Aorta (tissue), 5 donors: ENCODE measurements at regions not wholly inside any gene's neighbourhood (a gene's known extent, or its start where the extent isn't known, plus 50 kb on each side); places are given as distances from the start of the nearest gene placed in this dataset.
"Not testable (repeated sequence)": the region's sequence is repeated elsewhere in the genome, so short reads cannot be mapped to it uniquely, and the experiment has no call there.

Source experiments
- ATAC-seq: fragments of 200-7000 bp; cut with Tn5 transposase; one replicate; pipeline ENCODE4 v1.9.1; 2022; ENCODE audit warnings: moderate library complexity; ENCODE audit not compliant: low FRiP score
- DNase-seq, 2 donors: peaks; one replicate each; pipeline ENCODE4 v3.0.0-alpha.2; 2020
- H3K27ac ChIP-seq, 2 donors: one replicate each; pipeline ENCODE4 v1.5.1; 2013; ENCODE audit warnings: low read length in 2 of 2, mild to moderate bottlenecking in 2 of 2, moderate library complexity in 2 of 2, control low read depth in 1 of 2, inconsistent platforms in 1 of 2, low read depth in 1 of 2
- H3K27me3 ChIP-seq, 2 donors: one replicate each; pipeline ENCODE4 v1.6.1; 2013; ENCODE audit warnings: control low read depth in 1 of 2, low read length in 1 of 2, mild to moderate bottlenecking in 1 of 2, moderate library complexity in 1 of 2; ENCODE audit not compliant: insufficient read depth in 2 of 2, control insufficient read depth in 1 of 2
- H3K36me3 ChIP-seq, 2 donors: one replicate each; pipeline ENCODE4 v1.6.1; 2013; ENCODE audit warnings: control low read depth in 1 of 2, low read length in 1 of 2, mild to moderate bottlenecking in 1 of 2; ENCODE audit not compliant: insufficient read depth in 2 of 2, control insufficient read depth in 1 of 2
- H3K4me1 ChIP-seq, 2 donors: one replicate each; pipeline ENCODE4 v1.6.1; 2013; ENCODE audit warnings: low read length in 2 of 2, control low read depth in 1 of 2, mild to moderate bottlenecking in 1 of 2, moderate library complexity in 1 of 2; ENCODE audit not compliant: insufficient read depth in 2 of 2, control insufficient read depth in 1 of 2
- H3K4me3 ChIP-seq, 2 donors: one replicate each; pipeline ENCODE4 v1.5.1; 2013; ENCODE audit warnings: low read length in 2 of 2, control low read depth in 1 of 2, mild to moderate bottlenecking in 1 of 2
- H3K9me3 ChIP-seq: one replicate; pipeline ENCODE4 v1.6.1; 2013; ENCODE audit warnings: mild to moderate bottlenecking, low read length; ENCODE audit not compliant: control insufficient read depth
- WGBS, 2 donors: extraction: QIAGEN DNeasy Blood & Tissue Kit; methylation state at CpG; one replicate each; pipeline ENCODE4 v1.1.7; 2013; 5-methylcytosine and 5-hydroxymethylcytosine counted together
- intact Hi-C, 2 donors: fragments of 100-400 bp; cut with DNase I; formaldehyde crosslinking; loops; one replicate each; pipeline versions ENCODE4 v1.14.2 to v1.15.0; 2022
- donor health status: healthy with polysubstance abuse.
- donor health status: Bipolar disorder and iron deficiency.
- donor health status: DM: no; HTN: no; CAD: no.
- donor health status: DM: no; HTN: no; CAD: no.
- donor health status: DM: yes; HTN: yes; CAD: no.

DNA sequence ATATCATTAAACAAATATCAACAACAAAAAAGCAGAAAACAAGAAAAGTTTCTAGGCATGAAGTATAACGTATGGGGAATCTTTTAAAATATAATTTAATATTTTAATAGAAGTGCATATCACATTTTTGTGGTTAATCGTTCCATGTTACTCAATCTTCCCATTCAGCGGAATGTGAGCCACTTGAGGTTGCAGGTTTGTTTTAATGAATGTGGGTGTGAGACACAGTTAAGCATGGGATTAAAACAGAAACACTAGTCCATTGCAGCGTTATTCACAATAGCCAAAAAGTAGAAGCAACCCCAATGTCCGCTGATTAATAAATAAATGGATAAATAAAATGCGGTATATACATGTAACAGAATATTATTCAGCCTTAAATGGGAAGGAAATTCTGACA is 146.0 kb downstream of the NDFIP2 start:
- H3K27ac ChIP-seq: no peak overlapping the region
- no peaks in the 10 kb centered on the region for H3K9me3 ChIP-seq
- peaks cover 0 to 2% of the 10 kb centered on the region in 2 donors for H3K4me1 ChIP-seq
- DNase-seq (no peak), ATAC-seq (no peak)
- H3K36me3 ChIP-seq: no peaks in the 10 kb centered on the region
- WGBS, 2 donors: 94 to 96% methylated on average over 6 of the region's 6 CpGs
- H3K4me3 ChIP-seq: no peak overlapping the region
- intact Hi-C loops: no loop called here
- peaks cover 0 to 2% of the 10 kb centered on the region in 2 donors for H3K27me3 ChIP-seq

DNA sequence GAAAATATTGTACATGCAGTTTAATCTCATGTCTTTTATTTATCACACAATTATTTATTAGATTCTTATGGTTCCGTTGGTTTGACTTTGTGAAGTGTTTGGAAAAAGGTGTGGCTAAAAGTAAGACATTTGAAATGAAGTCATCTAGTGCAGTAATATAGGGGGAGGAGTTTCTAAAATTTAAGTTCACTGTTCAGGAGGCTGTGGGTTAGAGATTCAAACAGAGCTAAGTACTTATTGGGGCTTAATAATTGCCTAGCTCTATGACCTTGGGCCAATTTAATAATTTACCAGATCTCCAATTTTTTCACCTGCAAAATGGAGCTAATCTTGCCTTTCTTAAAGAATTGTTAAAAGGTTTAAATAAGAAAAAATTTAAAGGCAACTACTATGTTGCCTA is 144.6 kb downstream of the NDFIP2 start:
- Histone ChIP-seq H3K27ac (no peak overlapping the region), H3K4me3 (no peak overlapping the region), H3K9me3 (no peaks in the 10 kb centered on the region), H3K27me3 (peaks cover 0 to 2% of the 10 kb centered on the region in 2 donors), H3K36me3 (no peaks in the 10 kb centered on the region), H3K4me1 (no peaks in the 10 kb centered on the region)
- DNase-seq (no peak), ATAC-seq (no peak)
- intact Hi-C loops: no loop called here
- 86 to 91% methylated on average over 1 of the region's 1 CpG for WGBS, 2 donors

- Histone ChIP-seq H3K27ac (no peak overlapping the region), H3K27me3 (peaks cover 0 to 2% of the 10 kb centered on the region in 2 donors), H3K9me3 (no peaks in the 10 kb centered on the region), H3K4me1 (no peaks in the 10 kb centered on the region), H3K4me3 (no peak overlapping the region), H3K36me3 (no peaks in the 10 kb centered on the region)
- no peak for ATAC-seq
- 94 to 96% methylated on average over 2 of the region's 2 CpGs for WGBS, 2 donors
- intact Hi-C loops: no loop called here
- DNase-seq: no peak
These were observed 140.9 kb downstream of the NDFIP2 start for GRCh38 chr13:79621902-79622301.

DNA sequence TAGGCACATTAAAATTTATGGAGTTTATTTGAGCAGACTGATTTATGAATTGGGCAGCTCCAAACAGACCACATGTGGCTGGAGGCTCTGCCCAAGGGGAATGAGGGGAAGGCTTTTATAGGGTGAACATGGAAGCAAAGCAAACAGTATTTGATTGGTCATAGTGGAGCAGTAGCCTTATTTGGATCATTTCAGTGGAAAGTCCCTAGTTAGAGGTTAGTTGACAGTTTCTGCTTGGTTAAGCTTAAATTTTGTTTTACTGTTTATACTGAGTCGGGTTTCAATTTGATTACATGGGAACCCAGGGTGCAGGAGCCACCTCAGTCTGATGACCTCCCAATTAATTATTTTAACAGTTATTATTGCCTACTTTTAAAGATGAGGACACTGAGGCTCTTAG is 140.5 kb downstream of the NDFIP2 start:
- ATAC-seq (no peak), DNase-seq (no peak)
- H3K36me3 ChIP-seq: no peaks in the 10 kb centered on the region
- peaks cover 0 to 2% of the 10 kb centered on the region in 2 donors for H3K27me3 ChIP-seq
- H3K27ac ChIP-seq: no peak overlapping the region
- 77 to 88% methylated on average over 1 of the region's 1 CpG for WGBS, 2 donors
- intact Hi-C loops: no loop called here
- no peaks in the 10 kb centered on the region for H3K4me1 ChIP-seq
- no peak overlapping the region for H3K4me3 ChIP-seq
- H3K9me3 ChIP-seq: no peaks in the 10 kb centered on the region

DNA sequence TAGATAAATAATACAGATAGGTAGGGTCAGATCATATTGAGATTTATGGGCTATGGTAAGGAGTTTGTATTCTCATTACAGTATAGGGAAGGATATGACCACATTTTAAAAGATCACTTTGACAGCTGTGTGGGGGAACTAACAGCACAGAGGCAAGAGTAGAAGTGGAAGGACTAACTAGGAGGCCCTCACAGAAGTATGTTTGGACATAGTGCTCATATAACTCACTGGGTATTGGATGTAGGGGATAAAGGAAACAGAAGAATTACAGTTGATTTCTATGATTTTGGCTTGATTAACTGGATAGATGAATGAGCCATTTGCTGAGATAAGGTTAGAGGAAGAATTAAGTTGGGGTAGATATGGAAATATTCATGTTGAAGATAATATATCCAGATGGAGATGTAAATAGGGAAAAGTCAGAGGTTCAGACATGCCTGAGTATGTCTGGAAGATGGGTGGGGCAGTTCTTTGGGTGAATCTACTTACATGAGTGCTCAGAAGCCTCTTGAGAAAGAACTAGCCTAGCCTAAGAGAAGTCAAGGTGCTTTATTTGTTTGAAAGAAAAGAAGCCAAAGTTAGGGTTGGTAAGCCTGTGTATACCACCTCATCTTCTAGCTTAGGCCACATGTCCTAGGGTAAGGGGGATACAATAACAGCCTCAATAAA is 133.4 kb downstream of the NDFIP2 start:
- Histone ChIP-seq H3K36me3 (no peaks in the 10 kb centered on the region), H3K9me3 (no peaks in the 10 kb centered on the region), H3K4me1 (no peaks in the 10 kb centered on the region), H3K27ac (no peak overlapping the region), H3K27me3 (no peaks in the 10 kb centered on the region), H3K4me3 (no peak overlapping the region)
- ATAC-seq (no peak), DNase-seq (no peak)
- intact Hi-C loops: no loop called here

GRCh38 chr13:79612604-79613003 is 131.6 kb downstream of the NDFIP2 start:
- DNase-seq (no peak), ATAC-seq (no peak)
- Histone ChIP-seq H3K9me3 (no peaks in the 10 kb centered on the region), H3K4me1 (no peaks in the 10 kb centered on the region), H3K36me3 (no peaks in the 10 kb centered on the region), H3K4me3 (no peak overlapping the region), H3K27ac (no peak overlapping the region), H3K27me3 (no peaks in the 10 kb centered on the region)
- intact Hi-C loops: no loop called here
- WGBS, 2 donors: 83 to 85% methylated on average over 2 of the region's 2 CpGs

DNA sequence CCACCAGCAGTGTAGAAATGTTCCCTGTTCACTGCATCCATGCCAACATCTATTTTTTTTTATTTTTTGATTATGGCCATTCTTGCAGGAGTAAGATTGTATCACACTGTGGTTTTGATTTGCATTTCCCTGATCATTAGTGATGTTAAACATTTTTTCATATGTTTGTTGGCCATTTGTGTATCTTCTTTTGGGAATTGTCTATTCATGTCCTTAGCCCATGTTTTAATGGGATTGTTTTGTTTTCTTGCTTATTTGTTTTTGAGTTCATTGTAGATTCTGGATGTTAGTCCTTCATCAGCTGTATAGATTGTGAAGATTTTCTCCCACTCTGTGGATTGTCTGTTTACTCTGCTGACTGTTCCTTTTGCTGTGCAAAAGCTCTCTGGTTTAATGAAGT is 126.9 kb downstream of the NDFIP2 start:
- DNase-seq, H3K27me3 ChIP-seq, H3K4me3 ChIP-seq, H3K9me3 ChIP-seq, H3K27ac ChIP-seq, H3K36me3 ChIP-seq, H3K4me1 ChIP-seq, ATAC-seq, intact Hi-C loops: not testable (repeated sequence)
